GM21528 (cell line): ENCODE measurements at regions not wholly inside any gene's neighbourhood (a gene's known extent, or its start where the extent isn't known, plus 50 kb on each side); places are given as distances from the start of the nearest gene placed in this dataset.
"Not testable (repeated sequence)": the region's sequence is repeated elsewhere in the genome, so short reads cannot be mapped to it uniquely, and the experiment has no call there.

ENCODE experiments used
- ATAC-seq: cut with Tn5 transposase; IDR thresholded peaks from one replicate; pipeline ENCODE4 v1.9.1; 2021; ENCODE audit warnings: mild to moderate bottlenecking, moderate library complexity; ENCODE audit not compliant: unreplicated experiment, low FRiP score

DNA sequence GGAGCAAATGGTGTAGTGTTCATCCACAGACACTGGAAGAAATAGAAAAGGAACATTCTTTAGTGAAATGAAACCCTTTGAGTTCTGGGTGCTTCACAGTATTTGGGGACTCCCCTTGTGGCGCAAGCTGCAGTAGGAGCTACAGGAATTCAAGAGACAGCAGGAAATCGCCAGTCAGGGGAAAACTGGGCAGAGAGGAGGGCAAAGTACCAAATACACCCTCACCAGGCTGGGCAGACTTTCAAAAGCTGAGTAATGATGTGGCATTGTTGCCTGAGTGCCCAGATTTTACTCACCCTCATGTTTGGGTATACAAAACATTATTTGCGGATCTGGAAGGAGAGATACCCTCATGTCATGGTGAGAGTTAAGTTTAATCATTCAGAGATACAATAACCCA, 97.9 kb downstream of the SOD2 start:
- ATAC-seq, result no peak

DNA sequence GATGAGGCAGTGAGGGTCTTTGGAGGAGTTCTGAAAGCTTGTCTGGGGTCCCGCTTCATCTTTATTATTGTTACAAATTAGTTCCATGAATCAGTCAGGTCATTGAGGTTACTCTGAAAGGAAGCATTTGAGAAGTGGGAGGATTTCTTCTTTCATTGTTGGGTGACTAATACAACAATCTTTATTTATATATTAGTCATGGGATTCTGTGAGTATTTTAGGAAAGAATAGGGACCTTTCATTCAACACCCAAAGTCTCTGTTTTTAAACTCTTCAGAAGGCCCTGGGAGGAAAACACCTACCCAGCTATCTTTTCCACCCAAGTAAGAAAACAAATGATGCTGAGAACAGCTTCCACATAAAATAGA, 98.3 kb downstream of the SOD2 start:
- ATAC-seq, result no peak

DNA sequence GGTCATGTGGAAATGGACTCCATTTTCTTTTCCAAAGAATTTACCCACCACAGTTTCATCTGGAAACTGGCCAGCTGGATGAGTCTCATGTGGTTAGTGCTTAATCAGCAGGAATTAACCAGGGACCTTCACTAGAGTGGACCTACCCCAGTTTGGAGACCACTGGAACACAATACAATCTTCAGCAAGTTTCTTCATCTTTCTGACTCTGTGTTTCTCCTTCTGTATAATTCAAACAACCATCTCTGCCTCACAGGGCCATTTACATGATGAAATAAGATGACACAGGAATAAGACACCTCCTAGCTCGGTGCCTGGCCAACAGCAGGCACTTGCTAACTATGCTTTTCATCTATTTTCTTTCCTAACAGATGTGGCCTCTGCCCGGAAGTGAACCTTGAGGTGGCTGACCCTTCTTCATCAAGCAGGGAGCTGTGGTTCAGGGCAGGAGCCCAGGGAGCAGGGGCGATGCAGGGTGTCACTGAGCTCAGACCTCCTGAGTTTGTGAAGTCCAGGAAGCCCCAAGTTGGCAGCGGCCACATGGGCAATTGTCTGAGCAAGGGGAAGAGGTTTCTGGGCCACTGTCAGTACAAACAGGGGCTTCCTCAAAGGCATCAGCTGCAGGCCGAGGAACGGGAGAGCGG, 98.8 kb downstream of the SOD2 start:
- no peak for ATAC-seq

DNA sequence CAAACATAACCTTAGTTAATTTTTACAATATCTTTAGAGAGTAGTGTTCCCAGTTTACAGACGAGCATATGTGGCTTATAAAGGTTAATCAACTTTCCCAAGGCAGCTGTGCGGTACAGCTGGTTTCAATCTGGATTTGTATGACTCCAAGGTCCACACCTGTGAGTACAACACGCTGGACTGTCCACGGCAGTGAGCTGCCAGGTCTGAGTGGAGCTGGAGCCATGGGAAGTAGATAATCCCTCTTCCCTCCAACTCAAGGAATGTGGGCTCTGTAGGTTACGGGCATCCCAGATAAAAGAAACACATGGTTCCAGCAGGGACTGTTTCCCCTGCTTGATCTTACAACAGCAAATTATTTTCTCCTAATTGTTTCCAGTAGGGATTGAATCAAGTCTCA, 102.2 kb downstream of the SOD2 start:
- no peak for ATAC-seq

DNA sequence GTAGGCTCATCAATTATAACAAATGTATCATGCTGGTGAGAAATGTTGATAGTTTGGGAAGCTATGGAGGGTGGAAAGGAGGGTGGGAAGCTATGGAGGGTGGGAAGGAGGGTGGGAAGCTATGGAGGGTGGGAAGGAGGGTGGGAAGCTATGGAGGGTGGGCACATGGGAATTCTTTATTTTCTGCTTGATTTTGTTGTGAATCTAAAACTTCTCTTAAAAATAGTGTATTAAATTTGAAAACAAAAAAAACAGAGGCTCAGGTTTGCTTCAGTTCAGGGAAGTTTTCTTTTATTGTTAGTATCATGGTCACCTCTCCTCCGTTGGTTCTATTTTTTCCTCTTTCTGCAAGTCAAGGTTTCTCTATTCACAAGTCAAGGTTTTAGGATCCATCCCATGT, 106.4 kb downstream of the SOD2 start:
- no peak for ATAC-seq

DNA sequence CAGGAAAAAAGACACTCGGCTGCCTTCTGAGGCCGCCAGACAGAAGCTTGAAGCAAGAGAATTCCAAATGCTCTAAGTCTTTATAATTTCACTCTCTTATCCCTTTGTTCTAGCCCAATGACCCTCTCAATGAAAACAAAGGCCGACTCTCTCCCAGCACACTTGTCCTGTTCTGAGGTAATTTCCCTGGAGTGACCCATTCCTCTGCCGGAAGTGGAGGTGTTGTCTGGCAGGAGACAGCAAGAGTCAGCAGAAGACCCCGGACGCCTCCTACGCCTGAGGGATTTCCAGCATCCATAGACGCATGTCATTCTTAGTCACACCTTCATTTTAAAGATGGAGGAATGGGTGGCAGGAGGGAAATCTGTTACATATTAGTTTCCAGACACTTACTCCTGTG, 110.3 kb downstream of the SOD2 start:
- no peak for ATAC-seq

DNA sequence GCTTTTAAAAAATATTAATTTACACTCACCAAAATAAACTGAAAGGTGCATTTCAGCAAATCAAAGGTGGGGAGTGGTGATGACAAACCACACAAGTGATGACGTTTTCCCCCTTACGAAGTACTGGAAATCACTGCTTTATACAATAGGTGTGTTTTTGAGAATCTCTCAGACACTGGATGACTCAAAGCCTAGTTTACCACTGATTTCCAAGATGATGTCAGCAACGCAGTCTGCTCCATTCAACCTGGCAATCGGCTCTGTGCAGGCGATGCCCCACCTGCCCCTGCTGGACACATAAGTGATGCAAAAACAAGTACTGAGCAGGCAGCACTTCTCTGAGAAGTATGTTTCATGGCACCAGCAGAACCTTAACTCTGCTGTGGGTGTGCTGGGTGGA, 114.4 kb downstream of the SOD2 start:
- ATAC-seq, result no peak

DNA sequence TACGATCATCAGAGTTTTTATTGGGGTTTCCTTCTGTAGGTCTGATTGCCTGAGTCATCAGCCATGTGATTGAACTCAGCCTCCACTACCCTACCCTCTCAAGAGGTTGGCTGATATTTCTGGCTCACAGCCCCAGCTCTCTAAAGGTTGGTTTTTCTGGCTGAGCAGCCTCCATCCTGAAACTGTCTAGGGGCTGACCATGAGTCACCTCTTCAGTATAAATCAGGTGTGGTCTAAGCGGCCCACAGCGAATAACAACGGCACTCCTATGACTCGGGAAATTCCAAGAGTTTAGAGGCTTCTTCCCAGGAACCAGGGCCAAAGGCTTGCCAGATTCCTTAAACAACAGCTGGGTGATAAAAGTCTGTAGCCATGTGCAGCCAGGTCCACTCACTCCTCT, 115.5 kb downstream of the SOD2 start:
- no peak for ATAC-seq

DNA sequence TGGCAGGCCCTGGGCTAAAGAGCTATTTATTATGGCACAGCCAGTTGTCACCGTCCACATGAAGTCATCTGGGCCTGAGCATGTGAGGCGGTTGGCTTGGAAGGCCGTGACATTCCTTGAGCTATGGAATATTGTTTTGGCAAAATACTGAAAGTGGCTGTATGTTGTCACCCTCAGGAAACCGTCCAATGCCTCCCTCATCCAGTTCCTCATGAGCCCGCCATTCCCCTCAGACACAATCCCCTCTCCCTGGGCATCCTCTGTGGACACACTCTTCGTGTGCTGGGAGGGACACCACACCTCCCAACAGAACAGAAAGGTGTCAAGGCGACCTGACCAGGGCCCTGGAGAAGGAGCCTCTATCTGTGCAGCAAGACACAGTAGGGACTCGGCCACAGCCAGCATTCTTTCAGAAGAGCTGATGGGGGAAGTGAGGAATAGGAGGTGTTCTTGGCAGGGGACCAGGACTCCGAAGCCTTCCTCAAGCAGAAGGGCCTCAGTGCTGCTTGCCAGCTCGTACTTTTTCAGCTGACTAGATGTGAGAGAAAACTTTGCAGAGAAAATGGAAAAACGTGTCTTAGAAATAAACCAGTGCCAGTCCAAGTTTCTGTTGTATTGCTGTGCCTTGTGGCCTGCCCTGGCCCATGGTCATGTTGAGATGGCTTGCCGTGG, 120.5 kb downstream of the SOD2 start:
- ATAC-seq, result no peak

DNA sequence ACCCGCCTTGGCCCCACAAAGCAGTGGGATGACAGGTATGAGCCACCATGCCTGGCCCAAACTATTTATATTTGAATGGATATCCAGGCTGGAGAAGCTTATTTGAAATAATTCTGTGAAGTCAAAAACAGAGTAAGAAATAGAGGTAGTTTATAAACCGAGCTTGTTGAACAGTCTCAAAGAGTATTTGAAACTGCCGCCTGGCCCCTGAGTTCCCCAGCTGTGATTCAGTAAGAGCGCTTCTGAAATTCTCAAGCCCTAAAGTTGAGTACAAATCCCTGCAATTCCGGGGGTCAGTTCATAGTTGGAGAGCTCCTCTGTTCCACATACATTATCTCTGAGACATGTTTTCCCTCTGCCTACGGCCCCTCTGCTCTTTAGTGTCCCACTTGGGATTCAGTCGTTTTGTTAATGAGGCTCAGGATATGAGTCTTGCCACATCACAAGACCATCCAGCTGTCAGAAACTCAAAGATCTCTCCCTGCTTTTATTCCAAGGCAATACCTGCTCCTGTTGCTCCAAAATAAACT, 127.8 kb downstream of the SOD2 start:
- ATAC-seq, result no peak

DNA sequence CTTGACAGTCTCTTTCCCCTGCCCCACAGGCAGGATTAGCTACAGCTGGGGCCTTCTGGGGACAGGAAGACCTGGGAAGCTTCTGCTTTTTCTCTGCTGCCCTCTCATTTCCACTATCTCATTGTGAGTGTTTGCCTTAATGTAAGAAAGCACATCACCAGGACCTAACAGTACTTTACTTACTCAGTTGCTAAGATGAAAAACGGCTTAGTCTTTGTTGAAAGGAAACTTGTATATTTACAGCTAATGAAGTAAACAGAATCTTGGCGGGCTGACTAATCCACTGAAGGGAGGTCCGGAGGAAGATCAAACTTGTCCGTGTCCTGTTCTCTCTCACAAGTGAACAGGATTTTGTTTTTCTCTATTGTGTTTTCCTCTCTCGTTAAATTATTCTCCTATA, 128.6 kb downstream of the SOD2 start:
- ATAC-seq, result no peak

DNA sequence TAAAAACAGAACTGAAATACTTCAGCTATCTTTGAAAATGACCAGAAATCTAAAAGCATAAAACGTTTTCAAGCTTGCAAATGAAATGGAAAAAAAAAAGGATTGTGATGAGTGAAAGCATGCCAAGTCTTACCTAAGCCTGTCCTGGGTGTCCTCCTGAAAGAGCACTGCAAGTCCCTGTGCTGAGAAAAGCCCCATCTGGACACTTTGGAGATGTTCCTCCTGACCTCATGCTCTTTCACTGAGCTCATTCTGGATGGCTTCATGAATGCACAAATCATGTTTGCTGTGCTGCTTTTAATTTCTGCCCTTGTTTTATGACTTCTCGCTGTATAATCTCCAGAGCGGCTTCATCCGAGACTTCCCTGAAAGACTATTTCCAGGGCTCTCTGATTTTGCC, 136.0 kb downstream of the SOD2 start:
- no peak for ATAC-seq

DNA sequence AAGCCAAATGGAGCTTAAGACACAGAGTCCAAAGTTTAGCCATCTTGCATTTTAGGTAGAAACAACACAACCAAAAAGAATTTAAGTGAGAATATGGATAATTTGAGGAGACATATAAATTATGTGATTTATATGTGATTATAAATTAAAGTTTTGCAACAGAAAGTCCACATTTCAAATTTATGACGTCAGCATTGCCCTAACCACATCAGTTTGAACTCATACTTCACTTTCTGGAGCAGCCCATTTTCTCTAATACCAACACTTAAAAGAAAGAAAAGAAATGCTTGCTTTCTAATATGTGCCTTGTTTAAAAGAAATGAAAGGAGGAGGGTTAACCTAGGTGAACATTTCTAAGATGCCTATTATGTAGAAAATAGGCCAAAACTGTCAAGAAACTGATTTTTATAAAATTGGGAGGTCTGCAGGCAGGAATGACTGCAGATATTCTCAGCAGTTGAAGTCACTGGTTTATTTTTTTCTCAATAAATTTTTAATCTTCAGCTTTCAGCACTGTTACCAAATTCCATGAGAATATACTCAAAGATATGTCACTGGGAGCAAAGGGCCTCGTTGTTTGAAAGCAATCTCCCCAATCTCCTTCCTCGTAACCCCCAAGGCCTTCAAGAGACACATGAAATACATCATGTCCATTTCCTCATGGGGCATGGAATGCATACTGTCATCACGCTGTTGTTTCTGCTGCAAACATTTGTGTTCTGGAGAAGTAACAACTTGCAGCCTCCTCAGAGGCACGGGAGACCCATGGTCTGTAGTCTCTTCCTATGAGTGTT, 137.8 kb downstream of the SOD2 start:
- ATAC-seq, result no peak

DNA sequence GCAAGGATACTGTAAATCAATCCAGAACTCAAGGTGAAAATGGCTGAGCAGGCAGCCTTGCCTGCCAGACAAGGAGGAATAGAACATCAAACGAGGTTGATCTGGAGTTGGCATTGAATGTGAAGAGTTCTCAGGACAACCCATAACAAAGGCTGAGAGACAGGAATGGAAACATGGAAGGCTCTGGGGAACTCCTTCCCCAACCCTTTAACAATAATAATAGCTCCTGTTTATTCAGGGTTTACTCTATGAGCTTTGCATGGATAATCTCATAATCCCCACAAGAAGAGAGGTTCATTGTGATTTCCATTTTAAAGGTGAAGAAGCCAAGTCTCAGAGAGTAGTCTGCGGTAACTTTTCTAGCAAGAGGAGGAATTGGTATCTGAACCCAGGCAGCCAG, 151.7 kb downstream of the SOD2 start:
- no peak for ATAC-seq

DNA sequence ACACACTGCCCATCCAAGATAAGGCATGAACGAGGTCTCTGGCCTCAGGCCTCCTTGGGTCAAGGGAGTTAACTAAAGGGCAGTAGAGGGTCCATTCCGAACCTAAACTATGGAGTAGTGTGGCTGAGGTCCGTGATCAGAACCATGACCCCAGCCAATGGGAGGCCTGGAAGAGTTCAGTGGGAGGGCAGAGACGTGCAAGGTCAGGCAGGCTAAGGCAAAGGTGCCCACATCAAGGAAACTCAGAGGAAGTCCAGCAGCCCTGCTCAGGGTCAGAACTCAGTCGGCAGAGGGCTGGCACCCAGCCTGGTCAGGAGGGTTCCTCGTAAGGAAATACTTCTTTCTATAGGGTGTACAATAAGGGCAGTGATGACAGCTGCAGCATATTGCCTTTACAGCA, 152.2 kb downstream of the SOD2 start:
- no peak for ATAC-seq

DNA sequence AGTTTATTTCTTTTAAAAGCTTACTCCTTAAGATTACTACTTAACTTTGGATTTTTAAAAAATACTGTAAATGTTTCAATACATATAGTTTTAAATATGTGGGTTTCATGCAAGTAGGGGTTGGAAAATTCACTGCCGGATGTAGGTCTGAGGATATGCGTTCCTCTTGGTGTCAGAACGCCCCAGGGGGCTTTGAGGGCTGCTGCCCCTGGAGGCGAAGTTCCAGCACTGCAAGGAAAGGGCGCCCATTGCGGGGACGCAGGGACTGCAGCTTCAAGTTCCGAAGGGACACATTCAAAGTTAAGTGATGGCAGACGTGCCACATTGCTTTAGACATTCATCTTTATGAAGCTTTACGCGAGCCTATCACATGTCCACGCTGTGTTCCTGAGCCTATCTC, 152.9 kb downstream of the SOD2 start:
- no peak for ATAC-seq

DNA sequence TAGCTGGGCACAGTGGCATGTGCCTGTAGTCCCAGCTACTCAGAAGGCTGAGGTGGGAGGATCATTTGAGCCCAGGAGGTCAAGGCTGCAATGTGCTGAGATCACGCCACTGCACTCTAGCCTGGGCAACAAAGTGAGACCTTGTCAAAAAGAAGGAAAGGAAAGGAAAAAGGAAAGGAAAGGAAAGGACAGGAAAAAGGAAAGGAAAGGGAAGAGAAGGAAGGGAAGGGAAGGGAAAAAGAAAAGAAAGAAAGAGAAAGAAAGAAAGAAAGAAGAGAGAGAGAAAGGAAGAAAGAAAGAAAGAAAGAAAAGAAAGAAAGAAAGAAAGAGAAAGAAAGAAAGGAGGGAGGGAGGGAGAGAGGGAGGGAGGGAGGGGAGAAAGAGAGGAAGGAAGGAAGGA, 155.0 kb downstream of the SOD2 start:
- not testable (repeated sequence) for ATAC-seq

DNA sequence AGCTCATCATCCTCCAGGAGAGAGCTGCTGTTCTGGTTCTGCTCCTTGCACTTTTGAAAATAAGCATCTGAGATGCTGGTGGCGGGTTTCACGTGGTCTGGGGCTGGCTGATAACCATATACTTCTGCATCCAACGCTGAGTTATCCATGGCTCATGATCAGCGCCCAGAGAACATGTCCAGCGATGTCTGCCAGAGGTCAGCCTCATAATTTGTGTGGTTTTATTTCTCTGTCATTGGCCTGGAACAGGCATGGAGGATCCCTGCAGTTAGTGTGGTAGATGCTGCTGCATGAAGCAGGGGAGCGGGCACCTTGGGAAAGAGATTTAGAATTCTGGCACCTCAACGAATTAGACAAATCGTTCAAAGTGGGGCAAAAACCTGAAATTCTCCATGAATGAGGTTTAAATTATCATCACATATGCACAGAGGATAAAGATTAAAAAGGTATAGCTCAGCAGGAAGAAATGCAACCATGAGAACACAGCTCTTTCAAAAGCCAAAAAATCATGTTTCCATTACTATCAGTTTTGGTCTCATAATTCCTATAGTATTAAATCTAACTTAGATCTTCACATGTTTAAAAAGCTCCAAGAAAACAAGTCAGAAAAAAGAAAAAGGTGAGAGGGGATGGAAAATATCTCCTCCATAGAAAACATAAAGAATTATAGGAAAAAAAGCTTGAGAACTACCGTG, 157.2 kb downstream of the SOD2 start:
- no peak for ATAC-seq

DNA sequence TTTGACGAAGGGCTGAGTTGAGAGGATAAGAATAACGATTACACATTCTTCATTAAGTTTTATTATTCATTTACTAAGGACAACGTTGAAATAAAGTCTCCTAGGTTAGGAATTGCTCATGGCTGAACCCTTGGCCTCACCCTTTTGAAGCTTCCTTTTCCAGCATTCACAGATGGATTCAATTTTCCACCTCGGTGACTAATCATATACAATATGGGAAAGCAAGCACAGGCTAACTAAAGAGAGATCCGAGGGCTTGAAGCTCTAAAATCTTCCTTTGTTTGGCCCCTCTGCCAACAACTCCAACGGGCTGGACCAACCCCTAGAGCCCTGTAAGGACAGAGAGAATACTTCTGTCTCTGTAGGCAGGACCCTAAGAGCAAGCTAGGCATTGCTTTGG, 159.5 kb downstream of the SOD2 start:
- no peak for ATAC-seq

DNA sequence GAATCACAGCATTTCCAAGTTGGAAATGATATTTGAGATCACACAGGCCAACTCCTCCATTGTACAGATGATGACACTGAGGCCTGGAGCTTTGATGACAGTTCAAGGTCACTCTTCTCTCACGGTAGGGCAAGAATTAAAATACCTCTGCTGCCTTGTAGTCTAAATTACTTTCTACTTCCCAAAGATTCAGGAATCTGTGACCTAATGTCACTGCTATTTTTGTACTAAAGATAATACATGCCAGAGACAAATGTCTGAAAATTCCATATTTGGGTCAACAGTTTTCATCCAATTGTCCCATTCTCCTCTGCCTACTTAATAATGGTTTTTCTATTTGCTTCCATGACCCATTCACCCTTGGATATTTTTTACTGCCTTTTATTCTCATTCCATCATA, 160.0 kb downstream of the SOD2 start:
- ATAC-seq, result no peak

DNA sequence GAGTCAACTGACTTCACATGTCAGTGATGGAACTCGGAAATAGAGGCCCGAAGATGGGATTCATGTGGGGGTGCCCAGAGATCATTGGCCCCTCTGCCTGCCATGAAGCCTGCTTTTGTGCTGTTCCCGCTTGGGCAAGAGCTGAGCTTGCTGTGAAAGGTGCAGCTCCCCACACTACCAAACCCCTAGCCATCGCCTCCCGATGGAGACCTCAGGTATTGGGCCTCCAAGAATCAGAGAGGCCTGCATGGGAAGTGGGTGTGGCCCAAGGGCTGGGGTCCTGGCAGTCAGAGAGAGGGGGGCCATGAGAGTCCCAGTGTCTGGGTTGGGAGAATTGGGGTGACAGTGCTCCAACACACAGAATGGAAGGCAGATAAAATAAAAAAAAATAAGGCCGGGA, 160.9 kb downstream of the SOD2 start:
- ATAC-seq, result no peak
